ENCODE measurements at regions not wholly inside any gene's neighbourhood (a gene's known extent, or its start where the extent isn't known, plus 50 kb on each side); places are given as distances from the start of the nearest gene placed in this dataset.

GRCh38 chr5:58208674-58209073, 251.2 kb downstream of the PLK2 start:
- peaks cover 0 to 7% (median 0%) of the 10 kb centered on the region in 12 donors for H3K4me1 ChIP-seq
- no peaks in the 10 kb centered on the region for H3K36me3 ChIP-seq
- 93 to 96% (median 95%) methylated on average over 7 of the region's 7 CpGs for WGBS, 4 donors
- intact Hi-C loops (cut with DNase I): no loop called here
- no peak for DNase-seq
- no peak overlapping the region for H3K4me3 ChIP-seq
- H3K27ac ChIP-seq: no peak overlapping the region
- TF ChIP-seq CTCF (IDR thresholded peaks at IDR 0.05) (no peak), POLR2A (IDR thresholded peaks at IDR 0.05) (no peak)
- H3K27me3 ChIP-seq: no peaks in the 10 kb centered on the region
- H3K9me3 ChIP-seq: no peaks in the 10 kb centered on the region
- ATAC-seq: no peak

- TF ChIP-seq CTCF (IDR thresholded peaks at IDR 0.05) (no peak), POLR2A (IDR thresholded peaks at IDR 0.05) (no peak)
- Histone ChIP-seq H3K4me1 (peaks cover 0 to 7% (median 0%) of the 10 kb centered on the region in 12 donors), H3K27ac (no peak overlapping the region), H3K9me3 (no peaks in the 10 kb centered on the region), H3K27me3 (no peaks in the 10 kb centered on the region), H3K36me3 (no peaks in the 10 kb centered on the region), H3K4me3 (no peak overlapping the region)
- WGBS, 4 donors: 35 to 51% (median 41%) methylated on average over 1 of the region's 1 CpG
- DNase-seq (no peak), ATAC-seq (no peak)
- intact Hi-C loops (cut with DNase I): no loop called here
Measured at GRCh38 chr5:58207076-58207475, 252.8 kb downstream of the PLK2 start.

GRCh38 chr5:58204966-58205365, 254.9 kb downstream of the PLK2 start:
- H3K27me3 ChIP-seq: no peaks in the 10 kb centered on the region
- no peak for ATAC-seq
- peaks cover 0 to 7% (median 0%) of the 10 kb centered on the region in 12 donors for H3K4me1 ChIP-seq
- WGBS, 4 donors: 91 to 96% (median 94%) methylated on average over 3 of the region's 3 CpGs
- intact Hi-C loops (cut with DNase I): no loop called here
- no peak overlapping the region for H3K4me3 ChIP-seq
- TF ChIP-seq POLR2A (IDR thresholded peaks at IDR 0.05) (no peak), CTCF (IDR thresholded peaks at IDR 0.05) (no peak)
- no peak overlapping the region for H3K27ac ChIP-seq
- DNase-seq: no peak
- peaks cover 0 to 6% (median 0%) of the 10 kb centered on the region in 12 donors for H3K9me3 ChIP-seq
- no peaks in the 10 kb centered on the region for H3K36me3 ChIP-seq

GRCh38 chr5:58202941-58203444, 256.9 kb downstream of the PLK2 start:
- no peaks in the 10 kb centered on the region for H3K36me3 ChIP-seq
- ATAC-seq (no peak), DNase-seq (no peak)
- 89 to 96% (median 91%) methylated on average over 2 of the region's 2 CpGs for WGBS, 4 donors
- no peak overlapping the region for H3K4me3 ChIP-seq
- TF ChIP-seq POLR2A (IDR thresholded peaks at IDR 0.05): no peak
- TF ChIP-seq CTCF (IDR thresholded peaks at IDR 0.05): no peak
- H3K27ac ChIP-seq: no peak overlapping the region
- H3K27me3 ChIP-seq: no peaks in the 10 kb centered on the region
- H3K9me3 ChIP-seq: peaks cover 0 to 6% (median 0%) of the 10 kb centered on the region in 12 donors
- H3K4me1 ChIP-seq: peaks cover 0 to 7% (median 0%) of the 10 kb centered on the region in 12 donors
- intact Hi-C loops (cut with DNase I): no loop called here
